Ishikawa (cell line): ENCODE measurements at regions not wholly inside any gene's neighbourhood (a gene's known extent, or its start where the extent isn't known, plus 50 kb on each side); places are given as distances from the start of the nearest gene placed in this dataset.

Experiments
- CEBPB ChIP-seq: IDR thresholded peaks from 2 replicates; pipeline ENCODE4 v1.6.1; 2012
- CREB1 ChIP-seq: IDR thresholded peaks from 2 replicates; pipeline ENCODE4 v1.6.1; 2012; ENCODE audit warnings: low read depth
- EP300 ChIP-seq: IDR thresholded peaks from 2 replicates; pipeline ENCODE4 v1.6.1; 2012; ENCODE audit warnings: borderline replicate concordance
- FOXM1 ChIP-seq: IDR thresholded peaks from 2 replicates; pipeline ENCODE4 v1.6.1; 2012; ENCODE audit warnings: low read depth, borderline replicate concordance
- MAX ChIP-seq: IDR thresholded peaks from 2 replicates; pipeline ENCODE4 v1.6.1; 2012
- NFIC ChIP-seq: IDR thresholded peaks from 2 replicates; pipeline ENCODE4 v1.6.1; 2012
- RAD21 ChIP-seq: IDR thresholded peaks from 2 replicates; pipeline ENCODE4 v1.6.1; 2012; ENCODE audit warnings: low read depth
- REST ChIP-seq: IDR thresholded peaks from 2 replicates; pipeline ENCODE4 v1.6.1; 2012; ENCODE audit warnings: low read depth, mild to moderate bottlenecking
- TAF1 ChIP-seq: IDR thresholded peaks from 2 replicates; pipeline ENCODE4 v1.6.1; 2012; ENCODE audit warnings: low read depth, mild to moderate bottlenecking
- YY1 ChIP-seq: IDR thresholded peaks from 2 replicates; pipeline ENCODE4 v1.6.1; 2012; ENCODE audit warnings: low read depth
- ZBTB7A ChIP-seq: IDR thresholded peaks from 2 replicates; pipeline ENCODE4 v1.6.1; 2012; ENCODE audit warnings: low read depth

GRCh38 chr9:105158020-105158419 is 86.4 kb upstream of the SLC44A1 start:
- TF ChIP-seq ZBTB7A: no peak
- TF ChIP-seq MAX: no peak
- no peak for TF ChIP-seq EP300
- no peak for TF ChIP-seq REST
- no peak for TF ChIP-seq RAD21
- no peak for TF ChIP-seq YY1
- TF ChIP-seq FOXM1: no peak
- TF ChIP-seq CEBPB: no peak
- TF ChIP-seq TAF1: no peak
- TF ChIP-seq NFIC: no peak
- no peak for TF ChIP-seq CREB1
